Right lobe of liver (tissue), 6 donors: ENCODE measurements at regions not wholly inside any gene's neighbourhood (a gene's known extent, or its start where the extent isn't known, plus 50 kb on each side); places are given as distances from the start of the nearest gene placed in this dataset.

Experiments
- ATAC-seq, 4 donors: fragments of 200-7000 bp; cut with Tn5 transposase; one replicate each; pipeline ENCODE4 v1.9.1; 2020; ENCODE audit warnings: mild to moderate bottlenecking in 4 of 4, moderate library complexity in 4 of 4
- DNase-seq, 3 donors: peaks; one replicate each; pipeline ENCODE4 v3.0.0-alpha.2; 2020
- H3K27ac ChIP-seq, 3 donors: fragments of 200-600 bp; one replicate each; pipeline ENCODE4 v1.8.0; 2022
- H3K27me3 ChIP-seq, 2 donors: fragments of 200-600 bp; one replicate each; pipeline ENCODE4 v1.8.0; 2022
- H3K36me3 ChIP-seq, 4 donors: fragments of 200-600 bp; sonication (generic) in 1 of 4; one replicate each; pipeline versions ENCODE4 v1.5.1 to v1.8.0; 2017 to 2022; ENCODE audit warnings: control low read depth in 1 of 4
- H3K4me1 ChIP-seq, 4 donors: fragments of 200-600 bp; sonication (generic) in 1 of 4; one replicate each; pipeline versions ENCODE4 v1.5.1 to v1.8.0; 2017 to 2022; ENCODE audit warnings: control low read depth in 1 of 4
- H3K4me3 ChIP-seq, 3 donors: fragments of 200-600 bp; one replicate each; pipeline ENCODE4 v1.8.0; 2022
- H3K9me3 ChIP-seq, 4 donors: fragments of 200-600 bp; sonication (generic) in 1 of 4; one replicate each; pipeline versions ENCODE4 v1.5.1 to v1.8.0; 2017 to 2022; ENCODE audit warnings: control low read depth in 1 of 4
- CTCF ChIP-seq, 4 donors: fragments of 200-600 bp in 3 of 4; fragments of 450-650 bp in 1 of 4; IDR thresholded peaks; one replicate each; pipeline versions ENCODE4 v1.5.1 to v1.8.0; 2016 to 2022; ENCODE audit warnings: antibody characterized with exemption in 4 of 4, mild to moderate bottlenecking in 2 of 4
- POLR2A ChIP-seq: fragments of 450-650 bp; IDR thresholded peaks from one replicate; pipeline ENCODE4 v1.6.1; 2017; ENCODE audit warnings: antibody characterized with exemption, mild to moderate bottlenecking
- WGBS: methylation state at CpG from one replicate; pipeline ENCODE4 v1.1.6; 2018; ENCODE audit warnings: low coverage, low lambda C conversion rate; ENCODE audit not compliant: insufficient coverage; ENCODE audit errors: missing lambda C conversion rate; 5-methylcytosine and 5-hydroxymethylcytosine counted together
- intact Hi-C, 2 donors: fragments of 100-400 bp; cut with DNase I; formaldehyde crosslinking; loops; one replicate each; pipeline versions ENCODE4 v1.11.2 to v1.14.1; 2022
- donor health status: DM: no; HTN: yes; CAD: no.
- donor health status: DM: no; HTN: no; CAD: no.
- donor health status: DM: no; HTN: no; CAD: no.
- donor health status: DM: no; HTN: yes; CAD: no.
- donor health status: DM: no; HTN: yes; CAD: no.

DNA sequence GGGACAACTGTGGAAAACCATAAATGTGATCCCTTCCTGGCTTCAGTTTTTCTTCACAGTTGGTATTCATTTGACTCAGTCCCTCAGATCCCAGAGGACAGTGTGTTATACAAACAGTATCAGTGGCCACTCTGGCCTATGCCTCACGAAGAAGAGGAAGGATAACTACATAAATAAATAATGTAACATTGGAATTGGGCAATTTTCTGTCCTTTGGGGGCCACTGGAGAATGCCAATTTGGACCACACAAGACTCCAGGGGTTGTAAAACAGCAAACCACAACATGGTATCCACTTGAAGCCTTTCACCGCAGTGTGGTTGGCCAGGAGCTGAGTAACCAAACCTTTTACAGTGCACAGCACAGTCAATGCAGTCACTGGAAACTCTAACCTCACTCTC is 1077.0 kb downstream of the ROBO2 start:
- WGBS: 54% methylated on average over 2 of the region's 2 CpGs
- Histone ChIP-seq H3K27ac (no peak overlapping the region), H3K9me3 (no peaks in the 10 kb centered on the region), H3K4me3 (no peak overlapping the region), H3K36me3 (no peaks in the 10 kb centered on the region), H3K4me1 (no peaks in the 10 kb centered on the region), H3K27me3 (no peaks in the 10 kb centered on the region)
- ATAC-seq: no peak
- no peak for DNase-seq
- intact Hi-C loops: no loop called here
- TF ChIP-seq CTCF (IDR thresholded peaks at IDR 0.05) (no peak), POLR2A (no peak)

- DNase-seq (no peak), ATAC-seq (no peak)
- Histone ChIP-seq H3K4me3 (no peak overlapping the region), H3K9me3 (no peaks in the 10 kb centered on the region), H3K27me3 (no peaks in the 10 kb centered on the region), H3K36me3 (no peaks in the 10 kb centered on the region), H3K27ac (no peak overlapping the region), H3K4me1 (no peaks in the 10 kb centered on the region)
- intact Hi-C loops: no loop called here
- WGBS: 26% methylated on average over 1 of the region's 1 CpG
- TF ChIP-seq CTCF (IDR thresholded peaks at IDR 0.05): no peak
- TF ChIP-seq POLR2A: no peak
Measured at GRCh38 chr3:78123058-78123457, 1083.2 kb downstream of the ROBO2 start.

GRCh38 chr3:78129707-78130106 is 1089.8 kb downstream of the ROBO2 start:
- H3K27ac ChIP-seq: no peak overlapping the region
- no peaks in the 10 kb centered on the region for H3K9me3 ChIP-seq
- no peak for DNase-seq
- no peak for TF ChIP-seq POLR2A
- TF ChIP-seq CTCF (IDR thresholded peaks at IDR 0.05): no peak
- H3K27me3 ChIP-seq: no peaks in the 10 kb centered on the region
- ATAC-seq: no peak
- no peaks in the 10 kb centered on the region for H3K36me3 ChIP-seq
- intact Hi-C loops: no loop called here
- no peaks in the 10 kb centered on the region for H3K4me1 ChIP-seq
- H3K4me3 ChIP-seq: no peak overlapping the region

GRCh38 chr3:78130741-78131290 is 1090.9 kb downstream of the ROBO2 start:
- 61% methylated on average over 4 of the region's 4 CpGs for WGBS
- no peak overlapping the region for H3K4me3 ChIP-seq
- no peaks in the 10 kb centered on the region for H3K27me3 ChIP-seq
- DNase-seq (no peak), ATAC-seq (no peak)
- H3K27ac ChIP-seq: no peak overlapping the region
- intact Hi-C loops: no loop called here
- H3K9me3 ChIP-seq: no peaks in the 10 kb centered on the region
- no peaks in the 10 kb centered on the region for H3K36me3 ChIP-seq
- no peaks in the 10 kb centered on the region for H3K4me1 ChIP-seq
- TF ChIP-seq CTCF (IDR thresholded peaks at IDR 0.05) (no peak), POLR2A (no peak)

DNA sequence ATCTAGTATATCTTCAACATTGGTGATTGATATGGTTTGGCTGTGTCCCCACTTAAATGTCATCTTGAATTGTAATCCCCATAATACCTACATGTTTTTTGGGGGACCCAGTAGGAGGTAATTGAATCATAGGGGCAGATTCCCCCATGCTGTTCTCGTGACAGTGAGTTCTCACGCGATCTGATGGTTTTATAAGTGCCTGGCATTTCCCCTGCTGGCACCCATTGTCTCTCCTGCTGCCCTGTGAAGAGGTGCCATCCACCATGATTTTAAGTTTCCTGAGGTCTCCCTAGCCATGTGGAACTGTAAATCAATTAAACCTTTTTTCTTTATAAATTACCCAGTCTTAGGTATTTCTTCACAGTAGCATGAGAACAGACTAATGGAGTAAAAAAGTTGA is 1094.6 kb downstream of the ROBO2 start:
- DNase-seq: no peak
- Histone ChIP-seq H3K27ac (no peak overlapping the region), H3K27me3 (no peaks in the 10 kb centered on the region), H3K9me3 (no peaks in the 10 kb centered on the region), H3K36me3 (no peaks in the 10 kb centered on the region), H3K4me1 (no peaks in the 10 kb centered on the region), H3K4me3 (no peak overlapping the region)
- ATAC-seq: no peak
- intact Hi-C loops: no loop called here
- 70% methylated on average over 3 of the region's 3 CpGs for WGBS
- no peak for TF ChIP-seq POLR2A
- no peak for TF ChIP-seq CTCF (IDR thresholded peaks at IDR 0.05)
